ENCODE measurements at regions not wholly inside any gene's neighbourhood (a gene's known extent, or its start where the extent isn't known, plus 50 kb on each side); places are given as distances from the start of the nearest gene placed in this dataset.
"Not testable (repeated sequence)": the region's sequence is repeated elsewhere in the genome, so short reads cannot be mapped to it uniquely, and the experiment has no call there.

- intact Hi-C loops (cut with micrococcal nuclease), result no loop called here
- ATAC-seq, result no peak
These were observed 108.9 kb downstream of the FHIP1A start for GRCh38 chr4:151517896-151518295.

GRCh38 chr4:151518359-151518758, 109.4 kb downstream of the FHIP1A start:
- ATAC-seq, result no peak
- intact Hi-C loops (cut with micrococcal nuclease), result no loop called here
- DNase-seq, result no peak

More at GRCh38 chr4:151517896-151518295, 108.9 kb downstream of the FHIP1A start:
- DNase-seq, result no peak

- ATAC-seq, result no peak
These were observed 110.9 kb downstream of the FHIP1A start for GRCh38 chr4:151519728-151520415.

DNA sequence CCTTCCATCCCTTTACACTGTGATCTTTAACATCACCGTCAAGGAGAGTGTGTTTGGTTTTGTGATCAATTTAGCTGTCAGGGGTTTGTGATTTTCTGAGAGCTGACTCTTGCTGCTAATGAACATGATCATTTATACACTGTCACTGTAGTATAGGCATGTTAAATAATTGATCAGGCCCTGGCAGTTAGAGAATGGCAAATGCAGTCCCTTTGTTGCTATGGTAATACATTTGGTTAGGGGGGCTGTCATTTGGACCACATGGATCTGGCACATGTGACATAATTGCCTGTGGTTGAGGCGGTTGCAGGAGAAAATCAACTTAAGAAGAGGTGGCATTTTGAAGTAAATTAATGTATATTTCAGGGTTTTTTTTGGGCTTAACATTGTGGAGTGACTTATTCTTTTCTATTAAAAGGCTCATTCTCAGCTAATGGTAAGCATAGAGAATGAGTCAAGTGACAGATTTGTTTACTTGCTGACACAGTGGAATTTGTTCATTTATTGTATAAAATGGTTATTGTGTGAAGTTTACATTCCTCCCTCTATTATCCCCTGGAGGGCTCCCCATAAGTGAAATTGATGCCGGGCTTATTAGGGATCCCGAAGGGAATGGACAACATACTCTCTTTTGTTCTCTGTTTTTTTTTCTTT, 114.0 kb downstream of the FHIP1A start:
- intact Hi-C loops (cut with micrococcal nuclease), result no loop called here
- no peak for ATAC-seq

More at GRCh38 chr4:151519728-151520415, 110.9 kb downstream of the FHIP1A start:
- DNase-seq, result no peak
- intact Hi-C loops (cut with micrococcal nuclease), result no loop called here

GRCh38 chr4:151524610-151525009, 115.6 kb downstream of the FHIP1A start:
- DNase-seq (no peak), ATAC-seq (no peak)
- intact Hi-C loops (cut with micrococcal nuclease), result no loop called here

More for the DNA sequence above, 114.0 kb downstream of the FHIP1A start:
- DNase-seq, result no peak

GRCh38 chr4:151526489-151526888, 117.5 kb downstream of the FHIP1A start:
- DNase-seq; ATAC-seq; intact Hi-C loops (cut with micrococcal nuclease): not testable (repeated sequence)

GRCh38 chr4:151527699-151528098, 118.7 kb downstream of the FHIP1A start:
- ATAC-seq, result peak; percentile 71
- intact Hi-C loops (cut with micrococcal nuclease), result no loop called here
- DNase-seq, result no peak

- intact Hi-C loops (cut with micrococcal nuclease), result no loop called here
- ATAC-seq, result no peak
- no peak for DNase-seq
These were observed 120.2 kb downstream of the FHIP1A start for GRCh38 chr4:151529187-151529586.

DNA sequence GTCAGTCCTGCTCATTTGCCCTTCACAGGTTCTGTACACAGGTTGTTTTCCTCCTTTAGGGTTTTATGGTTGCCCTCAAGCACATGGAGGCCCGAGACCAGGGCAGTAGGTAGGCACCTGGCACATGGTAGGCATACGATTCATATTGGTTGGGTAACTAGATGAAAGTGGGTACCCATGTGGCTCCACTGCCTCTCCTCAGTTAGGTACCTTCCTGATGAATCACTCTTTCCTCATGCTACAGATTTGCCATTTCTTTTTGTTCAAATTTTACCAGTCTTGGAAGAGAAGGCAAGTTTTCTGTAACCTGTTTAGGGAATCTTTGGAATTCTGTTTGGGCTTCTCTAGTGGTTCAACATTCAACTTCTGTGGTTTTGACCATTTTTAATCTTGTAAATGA, 121.3 kb downstream of the FHIP1A start:
- no peak for DNase-seq

GRCh38 chr4:151530783-151531182, 121.8 kb downstream of the FHIP1A start:
- ATAC-seq (no peak), DNase-seq (no peak)
- intact Hi-C loops (cut with micrococcal nuclease), result no loop called here

More for the DNA sequence above, 121.3 kb downstream of the FHIP1A start:
- no peak for ATAC-seq
- intact Hi-C loops (cut with micrococcal nuclease), result no loop called here

DNA sequence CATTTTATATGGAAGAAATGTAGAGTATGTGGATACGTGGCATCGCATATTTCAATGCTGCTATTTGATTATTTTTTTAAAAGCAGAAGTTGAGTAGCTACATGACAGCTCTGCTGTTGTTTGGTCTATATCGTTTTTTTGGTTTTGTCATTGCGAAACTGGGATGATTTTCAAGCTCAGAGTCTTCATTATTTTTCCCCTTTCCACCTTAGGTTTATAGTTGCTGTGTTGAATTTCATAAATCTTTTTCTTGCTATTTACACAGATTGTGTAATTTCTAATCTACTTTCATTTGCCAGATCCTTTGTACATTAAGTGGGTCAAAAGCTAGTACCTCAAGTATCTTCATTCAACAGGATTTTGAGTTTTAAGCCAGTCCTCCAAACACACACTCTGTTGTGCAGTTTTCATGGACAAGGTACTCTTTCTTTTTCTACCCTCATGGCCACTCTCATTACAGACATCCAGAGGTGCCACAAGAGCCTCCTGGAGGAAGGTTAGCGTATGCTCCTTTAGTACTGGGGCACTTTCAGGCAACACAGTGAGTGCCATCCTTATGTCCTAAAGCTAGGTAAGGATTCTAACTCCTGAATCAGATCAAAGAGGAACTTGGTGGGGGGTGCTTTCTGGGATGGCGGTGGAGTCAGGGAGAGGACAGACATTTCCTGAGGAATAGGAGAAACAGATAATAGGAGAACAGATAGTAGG, 123.2 kb downstream of the FHIP1A start:
- DNase-seq (no peak), ATAC-seq (no peak)
- intact Hi-C loops (cut with micrococcal nuclease), result no loop called here

DNA sequence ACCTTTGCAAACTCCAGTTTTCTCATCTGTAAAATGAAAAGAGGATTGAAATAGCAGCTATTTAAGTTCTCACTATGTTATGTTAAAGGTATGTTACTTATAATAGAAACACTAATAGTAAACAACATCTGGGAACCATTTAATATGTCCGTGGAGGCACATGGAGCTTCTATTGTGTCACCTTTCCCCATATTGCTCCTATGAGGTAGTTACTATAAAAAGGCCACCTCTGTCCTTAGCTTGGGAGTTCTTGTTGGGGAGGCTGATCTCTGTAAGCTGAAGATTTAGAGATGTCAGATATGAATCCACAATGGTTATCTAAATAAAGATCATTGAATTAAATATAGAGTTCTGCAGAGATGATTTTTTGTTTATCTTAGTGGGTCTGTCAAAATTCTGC, 125.2 kb downstream of the FHIP1A start:
- intact Hi-C loops (cut with micrococcal nuclease), result no loop called here
- DNase-seq (no peak), ATAC-seq (peak; percentile 63)

GRCh38 chr4:151535366-151535765, 126.4 kb downstream of the FHIP1A start:
- DNase-seq (no peak), ATAC-seq (no peak)
- intact Hi-C loops (cut with micrococcal nuclease), result no loop called here

- intact Hi-C loops (cut with micrococcal nuclease), result no loop called here
- DNase-seq (no peak), ATAC-seq (no peak)
These were observed 128.7 kb downstream of the FHIP1A start for GRCh38 chr4:151537687-151538086.

DNA sequence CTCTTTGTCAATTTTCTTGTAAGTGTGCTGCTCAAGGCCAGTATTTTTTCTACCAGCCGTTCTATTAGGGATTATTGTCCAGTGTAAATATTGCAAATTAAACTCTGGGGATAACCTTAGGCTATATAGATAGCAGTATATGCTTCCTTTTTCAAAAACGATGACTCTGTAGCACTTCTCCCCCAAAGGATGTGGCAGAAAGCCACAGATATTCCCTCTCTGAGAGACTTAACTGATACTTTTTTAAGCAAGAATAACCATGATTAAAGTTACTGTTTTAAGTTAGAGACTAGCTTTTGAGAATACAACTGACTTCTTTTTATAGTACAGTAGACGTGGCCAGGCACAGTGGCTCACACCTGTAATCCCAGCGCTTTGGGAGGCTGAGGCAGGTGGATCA, 130.0 kb downstream of the FHIP1A start:
- ATAC-seq (no peak), DNase-seq (no peak)
- intact Hi-C loops (cut with micrococcal nuclease), result no loop called here

GRCh38 chr4:151540728-151541388, 131.9 kb downstream of the FHIP1A start:
- DNase-seq (no peak), ATAC-seq (peak; percentile 13)
- intact Hi-C loops (cut with micrococcal nuclease), result no loop called here

- ATAC-seq, result no peak
These were observed 132.6 kb downstream of the FHIP1A start for GRCh38 chr4:151541389-151542071.

DNA sequence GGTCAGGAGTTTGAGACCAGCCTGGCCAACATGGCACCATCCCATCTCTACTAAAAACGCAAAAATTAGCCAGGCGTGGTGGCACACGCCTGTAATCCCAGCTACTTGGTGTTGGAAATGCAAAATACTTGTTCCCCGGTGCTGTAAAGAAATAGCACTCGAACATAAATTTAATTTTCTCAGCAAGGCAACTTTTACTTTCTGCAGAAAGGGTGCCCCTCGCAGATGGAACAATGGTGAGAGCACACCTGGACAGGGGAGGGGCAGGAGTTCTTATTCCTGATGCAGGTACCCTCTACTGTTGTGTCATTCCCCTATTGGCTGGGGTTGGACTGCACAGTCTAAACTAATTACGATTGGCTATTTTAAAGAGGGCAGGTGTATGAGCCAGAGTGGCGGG, 139.7 kb downstream of the FHIP1A start:
- intact Hi-C loops (cut with micrococcal nuclease), result no loop called here
- DNase-seq, result no peak

More at GRCh38 chr4:151541389-151542071, 132.6 kb downstream of the FHIP1A start:
- intact Hi-C loops (cut with micrococcal nuclease), result no loop called here
- no peak for DNase-seq

GRCh38 chr4:151549378-151549777, 140.4 kb downstream of the FHIP1A start:
- intact Hi-C loops (cut with micrococcal nuclease); DNase-seq; ATAC-seq: not testable (repeated sequence)

More for the DNA sequence above, 139.7 kb downstream of the FHIP1A start:
- ATAC-seq, result no peak

Data from left ventricle myocardium superior (tissue), 1 donor.